ENCODE measurements at regions not wholly inside any gene's neighbourhood (a gene's known extent, or its start where the extent isn't known, plus 50 kb on each side); places are given as distances from the start of the nearest gene placed in this dataset.

GRCh38 chr15:59887211-59887610, 116.9 kb upstream of the FOXB1 start:
- Histone ChIP-seq H3K79me2 (ENCODE audit: insufficient read depth, low read length) (no peaks in the 10 kb centered on the region), H3K27me3 (ENCODE audit: insufficient read depth, low read length) (peaks cover 5% of the 10 kb centered on the region), H3K9ac (ENCODE audit: low read length) (no peak overlapping the region), H3K36me3 (ENCODE audit: insufficient read depth, low read length) (no peaks in the 10 kb centered on the region), H3K27ac (ENCODE audit: low read depth, low read length) (no peak overlapping the region), H3K4me2 (ENCODE audit: low read length) (no peak overlapping the region), H3K9me3 (ENCODE audit: insufficient read depth, low read depth, low read length) (no peaks in the 10 kb centered on the region), H3K4me3 (ENCODE audit: insufficient read depth, low read depth, low read length) (no peak overlapping the region), H3K4me1 (ENCODE audit: insufficient read depth, low read length) (no peaks in the 10 kb centered on the region), H2AFZ (ENCODE audit: low read depth, low read length) (no peak overlapping the region), H4K20me1 (ENCODE audit: insufficient read depth, low read length) (no peaks in the 10 kb centered on the region)
- Mint-ChIP-seq H3K36me3 (ENCODE audit: low read depth, unreplicated experiment) (no peaks in the 10 kb centered on the region), H3K4me3 (ENCODE audit: unreplicated experiment) (no peak overlapping the region), H3K27ac (ENCODE audit: unreplicated experiment) (no peak overlapping the region), H3K9me3 (ENCODE audit: unreplicated experiment) (no peaks in the 10 kb centered on the region), H3K4me1 (ENCODE audit: low read depth, unreplicated experiment) (peaks cover 10% of the 10 kb centered on the region), H3K27me3 (ENCODE audit: low read depth, unreplicated experiment) (peaks cover 3% of the 10 kb centered on the region)
- TF ChIP-seq EZH2 (IDR thresholded peaks at IDR 0.05; ENCODE audit: insufficient read depth, low read length): no peak
- TF ChIP-seq CTCF (IDR thresholded peaks at IDR 0.05; ENCODE audit: insufficient read depth, low read depth, low read length): no peak
- no peak for DNase-seq (ENCODE audit: low read depth)
- no peak for FAIRE-seq

- H4K20me1 ChIP-seq (ENCODE audit: insufficient read depth, low read length): no peaks in the 10 kb centered on the region
- Mint-ChIP-seq H3K27me3 (ENCODE audit: low read depth, unreplicated experiment) (peaks cover 2% of the 10 kb centered on the region), H3K36me3 (ENCODE audit: low read depth, unreplicated experiment) (no peaks in the 10 kb centered on the region), H3K9me3 (ENCODE audit: unreplicated experiment) (no peaks in the 10 kb centered on the region), H3K4me3 (ENCODE audit: unreplicated experiment) (no peak overlapping the region), H3K4me1 (ENCODE audit: low read depth, unreplicated experiment) (peaks cover 10% of the 10 kb centered on the region), H3K27ac (ENCODE audit: unreplicated experiment) (no peak overlapping the region)
- no peak overlapping the region for H2AFZ ChIP-seq (ENCODE audit: low read depth, low read length)
- FAIRE-seq (no peak), DNase-seq (ENCODE audit: low read depth) (no peak)
- no peak overlapping the region for H3K4me2 ChIP-seq (ENCODE audit: low read length)
- no peaks in the 10 kb centered on the region for H3K36me3 ChIP-seq (ENCODE audit: insufficient read depth, low read length)
- H3K4me1 ChIP-seq (ENCODE audit: insufficient read depth, low read length): no peaks in the 10 kb centered on the region
- no peak overlapping the region for H3K27ac ChIP-seq (ENCODE audit: low read depth, low read length)
- H3K79me2 ChIP-seq (ENCODE audit: insufficient read depth, low read length): no peaks in the 10 kb centered on the region
- H3K9ac ChIP-seq (ENCODE audit: low read length): no peak overlapping the region
- H3K27me3 ChIP-seq (ENCODE audit: insufficient read depth, low read length): peaks cover 9% of the 10 kb centered on the region
- no peak for TF ChIP-seq EZH2 (IDR thresholded peaks at IDR 0.05; ENCODE audit: insufficient read depth, low read length)
- TF ChIP-seq CTCF (IDR thresholded peaks at IDR 0.05; ENCODE audit: insufficient read depth, low read depth, low read length): no peak
- no peak overlapping the region for H3K4me3 ChIP-seq (ENCODE audit: insufficient read depth, low read depth, low read length)
- H3K9me3 ChIP-seq (ENCODE audit: insufficient read depth, low read depth, low read length): no peaks in the 10 kb centered on the region
Observed at GRCh38 chr15:59886441-59886840, 117.7 kb upstream of the FOXB1 start.

GRCh38 chr15:59885832-59886231, 118.3 kb upstream of the FOXB1 start:
- H3K27ac Mint-ChIP-seq (ENCODE audit: unreplicated experiment): no peak overlapping the region
- no peaks in the 10 kb centered on the region for H3K4me1 ChIP-seq (ENCODE audit: insufficient read depth, low read length)
- H3K27ac ChIP-seq (ENCODE audit: low read depth, low read length): no peak overlapping the region
- H3K4me2 ChIP-seq (ENCODE audit: low read length): peak overlapping the region; percentile 58
- no peaks in the 10 kb centered on the region for H4K20me1 ChIP-seq (ENCODE audit: insufficient read depth, low read length)
- TF ChIP-seq EZH2 (IDR thresholded peaks at IDR 0.05; ENCODE audit: insufficient read depth, low read length) (no peak), CTCF (IDR thresholded peaks at IDR 0.05; ENCODE audit: insufficient read depth, low read depth, low read length) (no peak)
- no peaks in the 10 kb centered on the region for H3K36me3 ChIP-seq (ENCODE audit: insufficient read depth, low read length)
- peaks cover 7% of the 10 kb centered on the region for H3K27me3 ChIP-seq (ENCODE audit: insufficient read depth, low read length)
- no peak overlapping the region for H3K9ac ChIP-seq (ENCODE audit: low read length)
- H3K36me3 Mint-ChIP-seq (ENCODE audit: low read depth, unreplicated experiment): no peaks in the 10 kb centered on the region
- H3K4me3 ChIP-seq (ENCODE audit: insufficient read depth, low read depth, low read length): no peak overlapping the region
- peak overlapping the region; percentile 11 for H2AFZ ChIP-seq (ENCODE audit: low read depth, low read length)
- DNase-seq (ENCODE audit: low read depth) (peak; percentile 36), FAIRE-seq (no peak)
- H3K9me3 ChIP-seq (ENCODE audit: insufficient read depth, low read depth, low read length): no peaks in the 10 kb centered on the region
- H3K9me3 Mint-ChIP-seq (ENCODE audit: unreplicated experiment): no peaks in the 10 kb centered on the region
- peaks cover 2% of the 10 kb centered on the region for H3K27me3 Mint-ChIP-seq (ENCODE audit: low read depth, unreplicated experiment)
- H3K79me2 ChIP-seq (ENCODE audit: insufficient read depth, low read length): no peaks in the 10 kb centered on the region
- H3K4me3 Mint-ChIP-seq (ENCODE audit: unreplicated experiment): no peak overlapping the region
- H3K4me1 Mint-ChIP-seq (ENCODE audit: low read depth, unreplicated experiment): peaks cover 10% of the 10 kb centered on the region
